ENCODE measurements at regions not wholly inside any gene's neighbourhood (a gene's known extent, or its start where the extent isn't known, plus 50 kb on each side); places are given as distances from the start of the nearest gene placed in this dataset.
"Not testable (repeated sequence)": the region's sequence is repeated elsewhere in the genome, so short reads cannot be mapped to it uniquely, and the experiment has no call there.

DNA sequence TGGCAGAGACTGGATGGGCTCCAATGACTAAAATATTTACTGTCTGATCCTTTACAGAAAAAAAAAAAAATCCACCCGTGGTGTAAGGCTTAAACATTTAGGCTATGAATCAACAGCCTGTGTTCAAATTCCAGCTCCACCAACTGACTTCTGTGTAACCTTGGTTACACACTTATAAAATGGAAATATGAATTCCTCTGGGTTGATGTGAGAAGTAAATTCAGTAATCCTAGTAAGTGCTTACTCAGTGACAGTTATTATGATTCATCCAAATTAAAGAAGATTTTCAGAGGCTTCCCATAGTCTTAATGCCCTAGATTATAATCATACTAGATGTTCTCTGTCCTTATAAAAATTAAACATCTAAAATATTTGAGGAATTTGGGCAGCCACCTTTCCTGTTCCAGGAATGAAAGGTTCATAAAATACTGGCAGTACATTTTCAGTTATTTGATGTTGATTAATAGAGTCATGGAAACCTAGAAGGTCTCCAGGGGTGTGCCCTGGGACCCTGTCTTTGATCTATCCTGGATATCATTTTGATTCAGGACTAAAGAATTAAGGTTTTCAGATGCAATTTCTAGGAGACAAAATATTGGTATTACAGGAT lies 180.3 kb upstream of the ZNF217 start:
- ChIA-PET CTCF (interaction anchor here (1.6 kb wide), 1 partner anchor 10 kb away, joined by 4 read pairs; no protein-coding TSS in a partner anchor), POLR2A (interaction anchor here (0.5 to 0.7 kb wide), 2 partner anchors 10 to 167 kb away, joined by 3 to 6 read pairs; no protein-coding TSS in a partner anchor)
- DNase-seq = peak in 2 of 3 donors; percentile 34 to 45

GRCh38 chr20:53773066-53773791 lies 179.6 kb upstream of the ZNF217 start:
- not testable (repeated sequence) for DNase-seq; H3K36me3 ChIP-seq (ENCODE audit: control insufficient read depth in 4 of 4, insufficient read depth in 4 of 4, low read length in 3 of 4); H3K27me3 ChIP-seq (replicated peaks in 2 of 5; ENCODE audit: control insufficient read depth in 4 of 5, insufficient read depth in 5 of 5, low read length in 4 of 5); H3K4me1 ChIP-seq (ENCODE audit: control extremely low read depth in 1 of 4, control insufficient read depth in 4 of 4, insufficient read depth in 4 of 4, low read length in 3 of 4); H3K9me3 ChIP-seq (ENCODE audit: control extremely low read depth in 1 of 5, control insufficient read depth in 4 of 5, insufficient read depth in 2 of 5, low read depth in 1 of 5, low read length in 4 of 5); H3K4me3 ChIP-seq (ENCODE audit: control insufficient read depth in 1 of 7, extremely low read depth in 1 of 7, insufficient read depth in 4 of 7, low read depth in 2 of 7, low read length in 6 of 7); H3K27ac ChIP-seq (ENCODE audit: insufficient read depth in 1 of 2, low read depth in 1 of 2, low read length in 2 of 2, poor library complexity in 1 of 2, severe bottlenecking in 2 of 2)
- WGBS (ENCODE audit: insufficient coverage) = 98% methylated on average over 5 of the region's 10 CpGs
- ChIA-PET CTCF (interaction anchor here (1.6 kb wide), 1 partner anchor 9 kb away, joined by 4 read pairs; no protein-coding TSS in a partner anchor), POLR2A (interaction anchor here (0.7 kb wide), 1 partner anchor 9 kb away, joined by 6 read pairs; no protein-coding TSS in a partner anchor)

More for the DNA sequence above, 180.3 kb upstream of the ZNF217 start:
- Histone ChIP-seq H3K4me3 (ENCODE audit: control insufficient read depth in 1 of 7, extremely low read depth in 1 of 7, insufficient read depth in 4 of 7, low read depth in 2 of 7, low read length in 6 of 7) (no peak overlapping the region), H3K4me1 (ENCODE audit: control extremely low read depth in 1 of 4, control insufficient read depth in 4 of 4, insufficient read depth in 4 of 4, low read length in 3 of 4) (no peaks in the 10 kb centered on the region), H3K9me3 (ENCODE audit: control extremely low read depth in 1 of 5, control insufficient read depth in 4 of 5, insufficient read depth in 2 of 5, low read depth in 1 of 5, low read length in 4 of 5) (no peaks in the 10 kb centered on the region), H3K27ac (ENCODE audit: insufficient read depth in 1 of 2, low read depth in 1 of 2, low read length in 2 of 2, poor library complexity in 1 of 2, severe bottlenecking in 2 of 2) (no peak overlapping the region), H3K36me3 (ENCODE audit: control insufficient read depth in 4 of 4, insufficient read depth in 4 of 4, low read length in 3 of 4) (no peaks in the 10 kb centered on the region), H3K27me3 (replicated peaks in 2 of 5; ENCODE audit: control insufficient read depth in 4 of 5, insufficient read depth in 5 of 5, low read length in 4 of 5) (no peaks in the 10 kb centered on the region)
- WGBS (ENCODE audit: insufficient coverage) = no CpG with 5 or more reads among the region's 1 CpG

DNA sequence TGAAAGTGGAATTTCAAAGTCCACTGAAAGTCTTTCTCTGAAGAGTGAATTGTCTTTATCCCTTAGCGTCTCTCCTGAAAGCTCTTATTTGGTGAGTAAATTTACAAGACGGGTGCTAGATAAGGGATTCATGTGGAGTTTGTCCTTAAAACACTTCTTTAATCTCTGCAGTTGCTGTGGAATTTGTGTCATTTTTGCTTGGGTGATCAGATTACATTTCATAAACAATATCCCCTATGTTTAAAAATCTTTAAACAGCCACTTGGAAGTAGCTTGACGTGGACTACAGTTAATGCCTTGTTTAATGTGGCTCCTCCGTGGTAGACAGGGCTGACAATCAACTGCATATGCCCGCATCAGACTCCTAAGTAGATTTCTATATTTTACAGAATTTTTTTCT lies 175.4 kb upstream of the ZNF217 start:
- Histone ChIP-seq H3K4me3 (ENCODE audit: control insufficient read depth in 1 of 7, extremely low read depth in 1 of 7, insufficient read depth in 4 of 7, low read depth in 2 of 7, low read length in 6 of 7) (no peak overlapping the region), H3K27me3 (replicated peaks in 2 of 5; ENCODE audit: control insufficient read depth in 4 of 5, insufficient read depth in 5 of 5, low read length in 4 of 5) (no peaks in the 10 kb centered on the region)
- whole genome bisulfite sequencing (ENCODE audit: insufficient coverage) = no CpG with 5 or more reads among the region's 5 CpGs

GRCh38 chr20:53768329-53768728 lies 174.7 kb upstream of the ZNF217 start:
- H3K36me3 ChIP-seq (ENCODE audit: control insufficient read depth in 4 of 4, insufficient read depth in 4 of 4, low read length in 3 of 4) = no peaks in the 10 kb centered on the region
- H3K4me1 ChIP-seq (ENCODE audit: control extremely low read depth in 1 of 4, control insufficient read depth in 4 of 4, insufficient read depth in 4 of 4, low read length in 3 of 4) = peaks cover 0 to 3% (median 1%) of the 10 kb centered on the region in 4 experiments
- WGBS (ENCODE audit: insufficient coverage) = 100% methylated on average over 1 of the region's 4 CpGs
- no peak overlapping the region for H3K27ac ChIP-seq (ENCODE audit: insufficient read depth in 1 of 2, low read depth in 1 of 2, low read length in 2 of 2, poor library complexity in 1 of 2, severe bottlenecking in 2 of 2)
- no peaks in the 10 kb centered on the region for H3K9me3 ChIP-seq (ENCODE audit: control extremely low read depth in 1 of 5, control insufficient read depth in 4 of 5, insufficient read depth in 2 of 5, low read depth in 1 of 5, low read length in 4 of 5)
- no peaks in the 10 kb centered on the region for H3K27me3 ChIP-seq (replicated peaks in 2 of 5; ENCODE audit: control insufficient read depth in 4 of 5, insufficient read depth in 5 of 5, low read length in 4 of 5)
- no peak for DNase-seq
- ChIA-PET POLR2A (no interaction called here), CTCF (no interaction called here)
- no peak overlapping the region for H3K4me3 ChIP-seq (ENCODE audit: control insufficient read depth in 1 of 7, extremely low read depth in 1 of 7, insufficient read depth in 4 of 7, low read depth in 2 of 7, low read length in 6 of 7)

More for the DNA sequence above, 175.4 kb upstream of the ZNF217 start:
- POLR2A ChIA-PET = no interaction called here
- no peak for DNase-seq
- Histone ChIP-seq H3K4me1 (ENCODE audit: control extremely low read depth in 1 of 4, control insufficient read depth in 4 of 4, insufficient read depth in 4 of 4, low read length in 3 of 4) (peaks cover 0 to 3% (median 1%) of the 10 kb centered on the region in 4 experiments), H3K36me3 (ENCODE audit: control insufficient read depth in 4 of 4, insufficient read depth in 4 of 4, low read length in 3 of 4) (no peaks in the 10 kb centered on the region), H3K9me3 (ENCODE audit: control extremely low read depth in 1 of 5, control insufficient read depth in 4 of 5, insufficient read depth in 2 of 5, low read depth in 1 of 5, low read length in 4 of 5) (no peaks in the 10 kb centered on the region), H3K27ac (ENCODE audit: insufficient read depth in 1 of 2, low read depth in 1 of 2, low read length in 2 of 2, poor library complexity in 1 of 2, severe bottlenecking in 2 of 2) (no peak overlapping the region)
- CTCF ChIA-PET = no interaction called here

GRCh38 chr20:53767206-53767930 lies 173.7 kb upstream of the ZNF217 start:
- POLR2A ChIA-PET = no interaction called here
- no peak overlapping the region for H3K4me3 ChIP-seq (ENCODE audit: control insufficient read depth in 1 of 7, extremely low read depth in 1 of 7, insufficient read depth in 4 of 7, low read depth in 2 of 7, low read length in 6 of 7)
- DNase-seq = peak in 2 of 3 donors; percentile 43 to 50
- no peaks in the 10 kb centered on the region for H3K36me3 ChIP-seq (ENCODE audit: control insufficient read depth in 4 of 4, insufficient read depth in 4 of 4, low read length in 3 of 4)
- CTCF ChIA-PET = interaction anchor here (1.5 kb wide), 1 partner anchor 26 kb away, joined by 4 read pairs; no protein-coding TSS in a partner anchor
- 91% methylated on average over 6 of the region's 6 CpGs for WGBS (ENCODE audit: insufficient coverage)
- H3K27ac ChIP-seq (ENCODE audit: insufficient read depth in 1 of 2, low read depth in 1 of 2, low read length in 2 of 2, poor library complexity in 1 of 2, severe bottlenecking in 2 of 2) = no peak overlapping the region
- no peaks in the 10 kb centered on the region for H3K9me3 ChIP-seq (ENCODE audit: control extremely low read depth in 1 of 5, control insufficient read depth in 4 of 5, insufficient read depth in 2 of 5, low read depth in 1 of 5, low read length in 4 of 5)
- H3K27me3 ChIP-seq (replicated peaks in 2 of 5; ENCODE audit: control insufficient read depth in 4 of 5, insufficient read depth in 5 of 5, low read length in 4 of 5) = no peaks in the 10 kb centered on the region
- H3K4me1 ChIP-seq (ENCODE audit: control extremely low read depth in 1 of 4, control insufficient read depth in 4 of 4, insufficient read depth in 4 of 4, low read length in 3 of 4) = peaks cover 0 to 3% (median 1%) of the 10 kb centered on the region in 4 experiments

DNA sequence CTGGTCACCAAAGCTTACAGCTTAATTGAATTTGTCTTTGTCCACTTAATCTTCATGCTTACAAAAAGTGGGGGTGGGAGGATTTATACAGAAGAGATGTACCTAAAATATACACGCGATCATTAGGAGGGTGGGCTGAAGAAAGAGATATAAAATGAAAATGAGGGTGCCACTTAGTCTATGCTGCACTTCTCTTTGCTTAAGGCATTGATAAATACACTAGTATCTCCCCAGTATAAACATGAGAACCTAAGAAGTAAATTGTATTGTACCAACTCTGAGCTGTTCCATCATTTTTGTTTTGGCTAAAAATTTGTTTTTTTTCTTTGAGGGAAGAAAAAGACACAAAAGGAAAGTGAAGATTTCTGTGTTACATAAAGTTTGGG lies 170.8 kb upstream of the ZNF217 start:
- Histone ChIP-seq H3K9me3 (ENCODE audit: control extremely low read depth in 1 of 5, control insufficient read depth in 4 of 5, insufficient read depth in 2 of 5, low read depth in 1 of 5, low read length in 4 of 5) (no peaks in the 10 kb centered on the region), H3K36me3 (ENCODE audit: control insufficient read depth in 4 of 4, insufficient read depth in 4 of 4, low read length in 3 of 4) (no peaks in the 10 kb centered on the region), H3K27ac (ENCODE audit: insufficient read depth in 1 of 2, low read depth in 1 of 2, low read length in 2 of 2, poor library complexity in 1 of 2, severe bottlenecking in 2 of 2) (no peak overlapping the region), H3K27me3 (replicated peaks in 2 of 5; ENCODE audit: control insufficient read depth in 4 of 5, insufficient read depth in 5 of 5, low read length in 4 of 5) (no peaks in the 10 kb centered on the region), H3K4me3 (ENCODE audit: control insufficient read depth in 1 of 7, extremely low read depth in 1 of 7, insufficient read depth in 4 of 7, low read depth in 2 of 7, low read length in 6 of 7) (no peak overlapping the region), H3K4me1 (ENCODE audit: control extremely low read depth in 1 of 4, control insufficient read depth in 4 of 4, insufficient read depth in 4 of 4, low read length in 3 of 4) (peaks cover 0 to 7% (median 2%) of the 10 kb centered on the region in 4 experiments)
- ChIA-PET CTCF (interaction anchor here (1.0 to 1.2 kb wide), 2 partner anchors 9 kb away, joined by 3 to 4 read pairs; no protein-coding TSS in a partner anchor), POLR2A (interaction anchor here (0.6 to 0.7 kb wide), 4 partner anchors 9 to 173 kb away, joined by 3 to 7 read pairs (median 5); no protein-coding TSS in a partner anchor)
- DNase-seq = no peak
- WGBS (ENCODE audit: insufficient coverage) = no CpG with 5 or more reads among the region's 2 CpGs
